DMS153 (cell line): ENCODE measurements at regions not wholly inside any gene's neighbourhood (a gene's known extent, or its start where the extent isn't known, plus 50 kb on each side); places are given as distances from the start of the nearest gene placed in this dataset.

ENCODE experiments used
- DNase-seq: peaks from one replicate; lab custom pipeline; 2025; lab: John Stamatoyannopoulos, UW

GRCh38 chr21:31409831-31410487 lies 65.9 kb upstream of the TIAM1 start:
- DNase-seq, result no peak

- DNase-seq, result no peak
These were observed 64.4 kb upstream of the TIAM1 start for GRCh38 chr21:31408301-31409088.

DNA sequence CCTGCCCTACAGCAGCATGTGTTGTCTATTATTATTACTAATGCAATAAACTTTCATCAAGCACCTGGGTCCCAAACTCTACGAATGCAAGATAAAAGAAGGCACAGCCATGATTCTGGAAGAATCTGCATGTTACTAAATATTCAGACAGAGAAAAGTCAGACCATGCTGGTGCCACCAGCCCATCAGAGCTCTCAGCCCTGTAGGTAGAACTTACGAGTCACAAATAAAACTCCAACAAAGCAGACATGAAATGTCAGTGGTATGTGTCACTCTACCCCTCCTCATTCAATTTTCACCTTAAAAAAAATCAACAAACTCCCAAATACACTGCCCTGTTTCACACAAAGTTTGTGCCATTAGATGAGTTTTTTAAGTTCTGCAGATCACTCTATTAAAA lies 62.4 kb upstream of the TIAM1 start:
- no peak for DNase-seq

- DNase-seq, result no peak
These were observed 61.5 kb upstream of the TIAM1 start for GRCh38 chr21:31405604-31406003.

DNA sequence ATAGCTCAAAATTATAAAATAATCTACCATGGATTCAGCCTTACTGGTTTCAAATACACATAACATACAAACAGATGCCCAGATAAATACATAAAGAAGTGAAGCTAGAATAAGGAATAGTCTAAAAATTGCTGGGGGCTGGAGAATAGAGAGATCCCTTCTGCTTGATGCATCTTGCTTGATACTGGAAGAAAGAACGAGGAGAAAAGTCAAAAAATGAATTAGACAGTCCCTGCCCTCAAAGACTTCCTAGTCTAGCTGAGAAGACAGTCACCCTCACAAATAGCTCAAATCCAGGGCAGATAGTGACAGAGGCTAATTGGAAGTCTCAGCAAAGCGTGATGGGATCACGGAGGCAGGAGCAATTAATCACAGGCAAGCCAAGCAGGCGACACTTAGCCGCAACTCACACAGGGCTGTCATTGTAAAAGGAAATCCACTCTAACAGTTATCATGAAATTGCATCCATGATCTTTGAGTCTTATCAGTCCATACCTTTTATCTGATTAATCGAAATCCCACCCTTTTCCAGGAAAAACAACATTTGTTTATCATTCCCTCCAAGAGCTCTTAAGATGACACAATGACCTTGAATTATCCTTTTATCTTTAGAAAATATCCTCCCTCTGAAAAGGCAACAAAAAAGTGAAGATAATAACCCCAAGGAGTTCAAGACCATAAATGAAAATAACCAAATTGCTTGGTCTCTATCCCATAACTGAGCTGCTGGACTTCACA lies 59.7 kb upstream of the TIAM1 start:
- DNase-seq, result no peak

DNA sequence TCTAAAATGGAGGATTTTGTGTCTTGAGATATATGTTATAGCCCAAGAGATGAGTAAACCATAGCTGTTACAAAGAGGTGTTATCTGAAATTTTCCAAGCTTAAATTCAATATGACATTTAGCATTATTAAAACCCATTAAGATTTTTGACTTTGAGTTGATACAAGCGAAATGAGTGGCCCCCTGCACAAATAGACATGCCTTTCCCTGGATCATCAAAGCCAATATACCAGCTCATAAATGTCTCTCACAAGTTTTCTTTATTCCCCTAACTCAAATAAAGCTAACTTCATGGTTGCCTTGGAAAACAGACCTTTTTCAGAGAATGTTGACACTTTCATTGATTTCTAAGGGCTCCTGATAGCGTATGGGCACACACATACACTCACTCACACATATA lies 55.5 kb upstream of the TIAM1 start:
- DNase-seq, result no peak

DNA sequence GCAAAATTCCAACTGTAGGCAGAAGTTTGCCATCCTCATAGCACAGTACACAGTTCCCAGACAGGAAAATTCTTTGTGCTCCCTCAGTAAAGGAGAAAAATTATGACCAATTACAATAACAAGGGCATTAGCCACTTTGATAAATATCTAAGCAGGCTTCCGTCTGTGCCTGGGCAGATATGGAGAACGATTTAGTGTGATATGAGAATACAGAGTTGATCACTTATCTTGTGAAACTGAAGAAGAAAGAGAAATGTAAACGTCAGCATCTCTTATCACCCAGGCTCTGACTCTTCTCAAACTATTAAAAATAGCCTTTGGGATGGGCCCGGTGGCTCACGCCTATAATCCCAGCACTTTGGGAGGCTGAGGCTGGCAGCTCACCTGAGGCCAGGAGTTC lies 54.5 kb upstream of the TIAM1 start:
- no peak for DNase-seq

DNA sequence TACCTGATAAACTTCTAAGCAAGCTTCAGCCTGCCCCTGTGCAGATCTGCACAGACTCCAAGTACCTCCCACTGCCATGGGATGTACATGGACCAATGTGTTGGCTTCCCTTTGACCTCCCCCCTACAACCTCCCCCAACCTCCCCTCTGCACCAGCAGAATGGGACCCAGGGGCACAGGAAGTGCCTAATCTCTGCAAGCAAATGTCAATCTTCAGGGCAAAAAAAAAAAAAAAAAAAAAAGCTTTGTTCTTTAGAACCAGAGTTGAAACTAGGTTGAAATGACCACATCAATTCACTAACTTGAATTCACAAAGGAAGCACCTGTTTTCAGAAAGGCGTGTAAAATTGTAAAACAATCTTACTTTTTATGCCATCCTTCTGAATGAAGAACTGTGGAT lies 53.9 kb upstream of the TIAM1 start:
- no peak for DNase-seq

- no peak for DNase-seq
These were observed 53.5 kb upstream of the TIAM1 start for GRCh38 chr21:31397515-31397926.

DNA sequence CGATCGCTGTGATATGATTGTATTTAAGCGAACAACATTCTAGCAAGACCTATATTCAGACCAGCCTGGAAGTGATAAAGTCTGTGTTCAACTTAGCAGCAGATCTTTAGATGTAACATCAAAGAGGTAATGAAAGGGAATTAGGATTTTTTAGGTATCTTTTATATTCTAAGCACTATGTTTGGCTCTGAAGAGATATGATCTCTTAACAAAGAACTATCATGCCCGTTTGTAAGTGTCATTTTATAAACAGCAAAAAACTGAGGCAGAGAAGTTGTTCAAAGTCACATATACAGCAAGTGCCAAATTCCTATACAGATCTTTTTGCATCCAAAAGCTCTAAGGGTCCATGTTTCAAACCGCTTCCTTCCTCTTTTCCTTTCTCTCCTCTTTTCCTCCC lies 53.0 kb upstream of the TIAM1 start:
- DNase-seq, result no peak

DNA sequence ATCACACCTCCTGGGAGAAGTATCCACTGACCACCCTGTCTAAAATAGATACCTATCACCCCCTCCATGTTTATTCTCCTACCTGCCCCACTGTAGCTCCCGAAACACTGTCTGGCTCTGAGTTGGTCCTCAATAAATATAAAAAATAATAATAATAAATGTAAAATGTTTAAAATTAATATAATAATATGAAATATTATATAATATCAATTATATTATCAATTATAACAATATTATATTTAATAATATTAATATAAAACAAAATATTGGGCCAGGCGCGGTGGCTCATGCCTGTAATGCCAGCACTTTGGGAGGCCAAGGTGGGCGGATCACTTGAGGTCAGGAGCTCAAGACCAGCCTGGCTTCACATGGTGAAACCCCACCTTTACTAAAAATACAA lies 52.3 kb upstream of the TIAM1 start:
- DNase-seq, result no peak

DNA sequence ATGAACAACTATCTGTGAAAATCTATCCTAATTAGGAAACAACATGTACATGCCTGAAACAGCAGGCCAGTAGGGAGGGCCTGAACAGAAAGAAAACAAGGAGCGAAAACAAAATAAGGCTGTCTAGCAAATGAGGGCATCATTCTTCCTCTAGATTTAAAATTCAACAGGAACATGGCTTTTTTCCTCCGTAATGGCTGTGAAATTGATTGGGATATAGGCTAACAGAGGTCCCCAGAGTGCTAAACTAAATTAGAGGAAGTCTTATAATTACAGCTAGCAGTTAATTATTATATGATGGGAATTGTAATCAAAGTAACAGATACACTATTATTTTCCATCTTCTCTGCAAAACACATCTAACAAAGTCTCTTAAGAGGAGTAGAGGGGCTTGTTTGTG lies 51.7 kb upstream of the TIAM1 start:
- no peak for DNase-seq

DNA sequence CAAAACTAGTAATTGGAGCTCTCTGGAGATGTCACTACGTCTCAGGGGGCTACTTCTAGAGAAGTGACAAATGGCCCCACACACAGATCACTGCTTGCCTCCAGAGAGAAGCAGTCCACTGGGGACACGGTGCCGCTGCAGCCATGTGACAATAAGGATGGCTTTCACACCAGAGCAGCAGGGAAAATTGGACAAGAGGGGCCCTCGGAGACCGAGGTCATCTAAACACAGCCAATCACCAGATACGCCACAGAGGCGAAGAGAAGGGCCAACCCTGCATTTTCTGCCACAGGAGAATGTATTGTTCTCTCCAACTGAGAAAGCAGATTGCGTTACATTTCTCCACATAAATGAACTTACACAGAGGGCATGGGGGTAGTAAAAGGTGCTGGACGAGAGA lies 51.2 kb upstream of the TIAM1 start:
- no peak for DNase-seq

- DNase-seq, result no peak
These were observed 50.2 kb upstream of the TIAM1 start for GRCh38 chr21:31394309-31394708.
